GM18526 (cell line): ENCODE measurements at regions not wholly inside any gene's neighbourhood (a gene's known extent, or its start where the extent isn't known, plus 50 kb on each side); places are given as distances from the start of the nearest gene placed in this dataset.

Experiments
- POLR2A ChIP-seq: IDR thresholded peaks from 3 replicates; pipeline ENCODE4 v1.6.1; 2011; ENCODE audit not compliant: insufficient read length; ENCODE audit errors: extremely low read depth

- TF ChIP-seq POLR2A: no peak
Measured at GRCh38 chr3:14297784-14298236, 104.6 kb upstream of the SLC6A6 start.

GRCh38 chr3:14298442-14298841 is 104.0 kb upstream of the SLC6A6 start:
- TF ChIP-seq POLR2A: no peak

GRCh38 chr3:14298991-14299555 is 103.3 kb upstream of the SLC6A6 start:
- no peak for TF ChIP-seq POLR2A

- no peak for TF ChIP-seq POLR2A
Measured at GRCh38 chr3:14299767-14300166, 102.6 kb upstream of the SLC6A6 start.

GRCh38 chr3:14300721-14301399 is 101.5 kb upstream of the SLC6A6 start:
- no peak for TF ChIP-seq POLR2A

GRCh38 chr3:14301558-14301957 is 100.8 kb upstream of the SLC6A6 start:
- no peak for TF ChIP-seq POLR2A

- no peak for TF ChIP-seq POLR2A
Measured at GRCh38 chr3:14303336-14304100, 98.9 kb upstream of the SLC6A6 start.

- no peak for TF ChIP-seq POLR2A
Measured at GRCh38 chr3:14304101-14305045, 98.0 kb upstream of the SLC6A6 start.

GRCh38 chr3:14305324-14305723 is 97.1 kb upstream of the SLC6A6 start:
- no peak for TF ChIP-seq POLR2A

- TF ChIP-seq POLR2A: no peak
Measured at GRCh38 chr3:14306142-14306541, 96.3 kb upstream of the SLC6A6 start.

- TF ChIP-seq POLR2A: no peak
Measured at GRCh38 chr3:14307656-14308302, 94.6 kb upstream of the SLC6A6 start.

GRCh38 chr3:14311729-14312128 is 90.7 kb upstream of the SLC6A6 start:
- TF ChIP-seq POLR2A: no peak

GRCh38 chr3:14312375-14312774 is 90.0 kb upstream of the SLC6A6 start:
- no peak for TF ChIP-seq POLR2A

- no peak for TF ChIP-seq POLR2A
Measured at GRCh38 chr3:14317057-14317553, 85.3 kb upstream of the SLC6A6 start.
